ENCODE measurements at regions not wholly inside any gene's neighbourhood (a gene's known extent, or its start where the extent isn't known, plus 50 kb on each side); places are given as distances from the start of the nearest gene placed in this dataset.

GRCh38 chr1:87783315-87783714 lies 454.6 kb downstream of the LMO4 start:
- TF ChIP-seq, protein P1, sequence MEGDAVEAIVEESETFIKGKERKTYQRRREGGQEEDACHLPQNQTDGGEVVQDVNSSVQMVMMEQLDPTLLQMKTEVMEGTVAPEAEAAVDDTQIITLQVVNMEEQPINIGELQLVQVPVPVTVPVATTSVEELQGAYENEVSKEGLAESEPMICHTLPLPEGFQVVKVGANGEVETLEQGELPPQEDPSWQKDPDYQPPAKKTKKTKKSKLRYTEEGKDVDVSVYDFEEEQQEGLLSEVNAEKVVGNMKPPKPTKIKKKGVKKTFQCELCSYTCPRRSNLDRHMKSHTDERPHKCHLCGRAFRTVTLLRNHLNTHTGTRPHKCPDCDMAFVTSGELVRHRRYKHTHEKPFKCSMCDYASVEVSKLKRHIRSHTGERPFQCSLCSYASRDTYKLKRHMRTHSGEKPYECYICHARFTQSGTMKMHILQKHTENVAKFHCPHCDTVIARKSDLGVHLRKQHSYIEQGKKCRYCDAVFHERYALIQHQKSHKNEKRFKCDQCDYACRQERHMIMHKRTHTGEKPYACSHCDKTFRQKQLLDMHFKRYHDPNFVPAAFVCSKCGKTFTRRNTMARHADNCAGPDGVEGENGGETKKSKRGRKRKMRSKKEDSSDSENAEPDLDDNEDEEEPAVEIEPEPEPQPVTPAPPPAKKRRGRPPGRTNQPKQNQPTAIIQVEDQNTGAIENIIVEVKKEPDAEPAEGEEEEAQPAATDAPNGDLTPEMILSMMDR (conservative IDR thresholded peaks at IDR 0.05 in 1 of 2, IDR thresholded peaks at IDR 0.05 in 1 of 2; ENCODE audit: low read depth in 1 of 2, low read length in 2 of 2) = no peak
- TF ChIP-seq EZH2 (IDR thresholded peaks at IDR 0.05; ENCODE audit: low read length, missing control alignments) = no peak

Data from fibroblast of lung (primary cell).